GM18868 (cell line): ENCODE measurements at regions not wholly inside any gene's neighbourhood (a gene's known extent, or its start where the extent isn't known, plus 50 kb on each side); places are given as distances from the start of the nearest gene placed in this dataset.

Source experiments
- ATAC-seq: cut with Tn5 transposase; IDR thresholded peaks from one replicate; pipeline ENCODE4 v1.9.1; 2021; ENCODE audit warnings: mild to moderate bottlenecking, moderate library complexity; ENCODE audit not compliant: unreplicated experiment

GRCh38 chr9:118165451-118165850, 461.2 kb downstream of the TLR4 start:
- ATAC-seq: no peak

GRCh38 chr9:118170032-118170955, 466.1 kb downstream of the TLR4 start:
- ATAC-seq: peak; percentile 49

- no peak for ATAC-seq
These were observed 473.0 kb downstream of the TLR4 start for GRCh38 chr9:118177241-118177640.

- ATAC-seq: no peak
These were observed 479.4 kb downstream of the TLR4 start for GRCh38 chr9:118183576-118183975.

GRCh38 chr9:118187408-118187807, 483.2 kb downstream of the TLR4 start:
- ATAC-seq: no peak

GRCh38 chr9:118189615-118190014, 485.4 kb downstream of the TLR4 start:
- ATAC-seq: no peak

GRCh38 chr9:118192807-118193206, 488.6 kb downstream of the TLR4 start:
- ATAC-seq: no peak

GRCh38 chr9:118209343-118209742, 505.1 kb downstream of the TLR4 start:
- ATAC-seq: no peak

- ATAC-seq: no peak
These were observed 511.3 kb downstream of the TLR4 start for GRCh38 chr9:118215549-118215948.

- ATAC-seq: no peak
These were observed 518.2 kb downstream of the TLR4 start for GRCh38 chr9:118222375-118222774.

- ATAC-seq: no peak
These were observed 518.9 kb downstream of the TLR4 start for GRCh38 chr9:118223111-118223510.

- ATAC-seq: no peak
These were observed 526.1 kb downstream of the TLR4 start for GRCh38 chr9:118230329-118230728.

GRCh38 chr9:118236625-118237024, 532.4 kb downstream of the TLR4 start:
- no peak for ATAC-seq

- ATAC-seq: no peak
These were observed 533.9 kb downstream of the TLR4 start for GRCh38 chr9:118238139-118238538.

GRCh38 chr9:118252027-118252426, 547.8 kb downstream of the TLR4 start:
- ATAC-seq: no peak

- no peak for ATAC-seq
These were observed 558.0 kb downstream of the TLR4 start for GRCh38 chr9:118262191-118262590.

- no peak for ATAC-seq
These were observed 559.7 kb downstream of the TLR4 start for GRCh38 chr9:118263949-118264348.

GRCh38 chr9:118268046-118268445, 563.8 kb downstream of the TLR4 start:
- ATAC-seq: no peak

- ATAC-seq: no peak
These were observed 565.4 kb downstream of the TLR4 start for GRCh38 chr9:118269623-118270022.

GRCh38 chr9:118271331-118271730, 567.1 kb downstream of the TLR4 start:
- no peak for ATAC-seq

- ATAC-seq: peak; percentile 41
These were observed 567.7 kb downstream of the TLR4 start for GRCh38 chr9:118271936-118272335.

- no peak for ATAC-seq
These were observed 568.8 kb downstream of the TLR4 start for GRCh38 chr9:118273048-118273447.

GRCh38 chr9:118276784-118277183, 572.6 kb downstream of the TLR4 start:
- ATAC-seq: no peak
